Brain microvascular endothelial cell (primary cell): ENCODE measurements at regions not wholly inside any gene's neighbourhood (a gene's known extent, or its start where the extent isn't known, plus 50 kb on each side); places are given as distances from the start of the nearest gene placed in this dataset.

Experiments
- DNase-seq: peaks from one replicate; pipeline ENCODE4 v3.0.0-alpha.2; 2020
- H3K27ac ChIP-seq: fragments of 250-450 bp; sonication (Bioruptor Pico); 2 replicates; pipeline ENCODE4 v1.5.1; 2020; ENCODE audit warnings: mild to moderate bottlenecking, moderate library complexity
- H3K27me3 ChIP-seq: fragments of 250-450 bp; sonication (Bioruptor Pico); replicated peaks from 2 replicates; pipeline ENCODE4 v1.5.1; 2020; ENCODE audit warnings: mild to moderate bottlenecking
- H3K36me3 ChIP-seq: fragments of 250-450 bp; sonication (Bioruptor Pico); replicated peaks from 2 replicates; pipeline ENCODE4 v1.5.1; 2020; ENCODE audit warnings: mild to moderate bottlenecking
- H3K4me3 ChIP-seq: 2 replicates; pipeline ENCODE4 v1.5.1; 2011; ENCODE audit warnings: low read depth, mild to moderate bottlenecking, control low read depth, low read length, moderate library complexity
- CTCF ChIP-seq: IDR thresholded peaks from 2 replicates; pipeline ENCODE4 v1.5.1; 2011; ENCODE audit warnings: low read depth, mild to moderate bottlenecking, moderate library complexity, low read length, control low read depth, inconsistent platforms; ENCODE audit errors: missing control alignments
- in situ Hi-C: cut with HindIII; loops from 2 replicates; pipeline ENCODE4 v1.10.0; 2017; ENCODE audit warnings: low sequenced_read_pairs, low pct_ligation_motif_present

DNA sequence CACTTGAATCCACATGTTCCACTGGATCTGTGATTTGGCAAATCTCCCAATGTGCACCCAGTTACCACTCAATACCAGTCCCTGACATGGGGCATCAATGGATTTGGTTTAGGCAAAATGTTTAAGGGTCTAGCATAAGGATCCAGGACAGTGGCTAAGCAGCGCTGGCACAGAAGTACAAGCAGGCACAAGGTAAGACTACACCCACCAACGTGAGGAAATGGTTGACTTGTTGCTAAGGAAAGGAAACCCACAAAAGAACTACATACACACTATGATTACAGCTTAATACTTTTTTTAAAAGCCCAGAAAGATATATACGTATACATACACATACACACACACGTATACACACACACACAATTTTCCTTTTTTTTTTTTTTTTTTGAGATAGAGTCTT, 79.0 kb downstream of the DNAAF9 start:
- no peak for DNase-seq
- Histone ChIP-seq H3K36me3 (peaks cover 24% of the 10 kb centered on the region), H3K27me3 (no peaks in the 10 kb centered on the region), H3K27ac (no peak overlapping the region), H3K4me3 (no peak overlapping the region)
- in situ Hi-C loops: no loop called here
- TF ChIP-seq CTCF: no peak

DNA sequence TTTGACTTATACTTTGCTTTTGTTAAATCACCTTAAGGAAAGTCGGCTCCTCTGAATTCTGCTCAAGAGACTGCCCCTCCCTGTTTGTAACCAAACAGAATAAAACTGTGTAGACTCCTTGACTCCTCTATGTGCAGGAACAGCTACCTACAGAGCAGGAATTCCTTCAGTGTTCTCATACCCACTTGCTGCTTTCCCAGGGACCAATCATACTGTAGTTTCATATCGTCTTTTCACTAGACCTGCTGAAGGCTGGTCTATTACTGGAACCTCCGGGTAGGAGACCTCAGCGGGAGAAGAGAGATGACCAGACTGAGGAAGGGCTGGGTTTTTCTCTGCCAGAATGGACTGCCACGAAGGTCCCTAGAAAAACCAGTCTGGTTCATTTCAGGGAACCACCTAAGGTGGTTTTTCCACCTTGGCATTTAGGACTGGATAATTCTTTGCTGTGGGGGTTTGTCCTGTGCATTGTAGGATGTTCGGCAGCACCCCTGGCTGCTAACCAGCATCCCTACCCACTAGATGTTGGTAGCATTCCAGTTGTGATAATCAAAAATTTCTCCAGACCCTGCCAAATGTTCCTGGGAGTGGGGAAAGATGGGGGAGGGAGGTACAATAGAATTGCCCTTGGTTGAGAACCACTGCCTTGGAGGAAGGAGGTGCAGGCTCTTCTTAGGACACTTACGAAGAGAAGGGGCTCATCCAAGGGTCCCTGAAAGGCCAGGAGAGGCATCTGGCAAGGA, 80.5 kb downstream of the DNAAF9 start:
- Histone ChIP-seq H3K36me3 (peaks cover 26% of the 10 kb centered on the region), H3K27me3 (no peaks in the 10 kb centered on the region), H3K27ac (no peak overlapping the region), H3K4me3 (no peak overlapping the region)
- DNase-seq: no peak
- no peak for TF ChIP-seq CTCF
- in situ Hi-C loops: no loop called here

DNA sequence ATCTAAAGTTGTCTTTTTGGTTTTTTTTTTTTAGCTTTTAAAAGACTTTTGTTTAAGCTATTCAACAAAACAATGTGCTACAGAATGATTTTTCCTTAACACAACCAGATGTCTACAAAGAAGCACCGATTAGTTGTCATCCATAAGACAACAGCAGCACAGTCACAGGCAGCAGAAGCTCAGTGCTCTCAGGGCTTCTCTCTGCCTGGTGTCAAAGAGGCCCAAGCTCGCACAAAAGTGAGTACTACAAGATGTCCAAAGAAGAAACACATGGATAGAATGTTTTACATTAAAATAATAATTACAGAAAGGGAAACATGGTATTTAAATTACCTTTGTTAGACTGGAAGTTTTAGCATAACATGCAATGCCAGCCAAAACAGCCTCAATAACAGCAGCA, 81.6 kb downstream of the DNAAF9 start:
- Histone ChIP-seq H3K36me3 (peaks cover 19% of the 10 kb centered on the region), H3K4me3 (no peak overlapping the region), H3K27me3 (no peaks in the 10 kb centered on the region), H3K27ac (no peak overlapping the region)
- no peak for DNase-seq
- no peak for TF ChIP-seq CTCF
- in situ Hi-C loops: no loop called here

DNA sequence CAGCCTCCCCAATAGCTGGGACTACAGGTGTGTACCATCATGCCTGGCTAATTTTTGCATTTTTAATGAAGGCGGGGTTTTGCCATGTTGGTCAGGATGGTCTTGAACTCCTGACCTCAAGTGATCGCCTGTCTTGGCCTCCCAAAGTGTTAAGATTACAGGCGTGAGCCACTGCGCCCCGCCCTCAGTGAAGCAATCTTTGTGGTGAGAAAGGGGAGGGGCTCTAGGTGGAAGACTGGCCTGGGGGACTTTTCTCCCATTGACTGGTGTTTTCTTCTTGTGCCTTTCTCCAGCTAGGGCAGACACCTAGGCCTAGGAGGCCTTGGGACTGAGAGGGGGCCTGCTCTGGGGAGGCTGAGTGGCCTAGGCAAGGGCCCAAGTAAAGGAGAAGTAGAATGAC, 84.1 kb downstream of the DNAAF9 start:
- peaks cover 19% of the 10 kb centered on the region for H3K36me3 ChIP-seq
- H3K27me3 ChIP-seq: no peaks in the 10 kb centered on the region
- no peak overlapping the region for H3K27ac ChIP-seq
- in situ Hi-C loops: no loop called here
- TF ChIP-seq CTCF: no peak
- DNase-seq: no peak
- no peak overlapping the region for H3K4me3 ChIP-seq

- Histone ChIP-seq H3K4me3 (no peak overlapping the region), H3K27ac (no peak overlapping the region), H3K36me3 (peaks cover 21% of the 10 kb centered on the region), H3K27me3 (no peaks in the 10 kb centered on the region)
- no peak for DNase-seq
- no peak for TF ChIP-seq CTCF
- in situ Hi-C loops: no loop called here
These were observed 79.4 kb upstream of the SLC4A11 start for GRCh38 chr20:3318226-3318884.

- H3K4me3 ChIP-seq: no peak overlapping the region
- no peak for DNase-seq
- in situ Hi-C loops: no loop called here
- no peaks in the 10 kb centered on the region for H3K27me3 ChIP-seq
- peaks cover 18% of the 10 kb centered on the region for H3K36me3 ChIP-seq
- TF ChIP-seq CTCF: no peak
- H3K27ac ChIP-seq: no peak overlapping the region
These were observed 77.1 kb upstream of the SLC4A11 start for GRCh38 chr20:3316136-3316535.
